ENCODE measurements at regions not wholly inside any gene's neighbourhood (a gene's known extent, or its start where the extent isn't known, plus 50 kb on each side); places are given as distances from the start of the nearest gene placed in this dataset.

DNA sequence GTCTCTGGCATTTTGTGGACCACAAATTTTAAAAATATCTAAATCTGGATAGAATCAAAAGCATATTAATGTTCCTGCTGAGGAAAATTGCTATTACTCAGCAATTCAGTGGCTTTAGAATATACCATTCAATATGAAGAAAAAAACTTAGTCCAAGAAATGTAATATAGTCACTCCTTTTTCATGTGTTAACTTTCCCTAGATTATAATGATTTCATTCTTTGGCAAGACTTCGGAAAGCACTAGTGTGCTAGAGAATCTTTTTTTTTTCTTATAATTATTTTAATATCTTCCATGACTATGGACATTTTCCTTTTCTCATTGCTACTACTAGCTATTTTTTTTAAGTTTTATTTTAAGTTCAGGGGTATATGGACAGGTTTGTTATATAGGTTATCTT, 102.4 kb upstream of the FAM174A start:
- no peak for TF ChIP-seq CTCF (IDR thresholded peaks at IDR 0.05)
- TF ChIP-seq POLR2AphosphoS5 (IDR thresholded peaks at IDR 0.05), result no peak
